ENCODE measurements at regions not wholly inside any gene's neighbourhood (a gene's known extent, or its start where the extent isn't known, plus 50 kb on each side); places are given as distances from the start of the nearest gene placed in this dataset.

GRCh38 chr21:23706431-23706830, 1900.8 kb downstream of the MRPL39 start:
- TF ChIP-seq SPI1 (IDR thresholded peaks at IDR 0.05; ENCODE audit: low read depth, low read length) (no peak), POLR2A (IDR thresholded peaks at IDR 0.05; ENCODE audit: low read depth, low read length) (no peak), POLR2AphosphoS5 (IDR thresholded peaks at IDR 0.05; ENCODE audit: low read depth, low read length) (no peak), TAF1 (IDR thresholded peaks at IDR 0.05; ENCODE audit: low read depth, low read length) (no peak), PAX5 (IDR thresholded peaks at IDR 0.05; ENCODE audit: insufficient read depth, low read length, severe bottlenecking) (no peak), POU2F2 (IDR thresholded peaks at IDR 0.05; ENCODE audit: low read depth, low read length) (no peak)
